Fibroblast of lung (primary cell): ENCODE measurements at regions not wholly inside any gene's neighbourhood (a gene's known extent, or its start where the extent isn't known, plus 50 kb on each side); places are given as distances from the start of the nearest gene placed in this dataset.

Source experiments
- DNase-seq, 2 donors: peaks; one replicate each; pipeline versions ENCODE4 v3.0.0 to v3.0.0-alpha.2; 2010; ENCODE audit warnings: low read depth in 2 of 2
- H2AFZ ChIP-seq: 2 replicates; pipeline ENCODE4 v1.5.1; 2012; ENCODE audit warnings: low read length, control low read depth, inconsistent platforms
- H3K27ac ChIP-seq: 2 replicates; pipeline ENCODE4 v1.5.1; 2011; ENCODE audit warnings: low read length, control low read depth; ENCODE audit not compliant: insufficient read depth
- H3K27me3 ChIP-seq: 2 replicates; pipeline ENCODE4 v1.5.1; 2011; ENCODE audit warnings: mild to moderate bottlenecking, low read length; ENCODE audit not compliant: control insufficient read depth, insufficient read depth
- H3K36me3 ChIP-seq: 2 replicates; pipeline ENCODE4 v1.5.1; 2011; ENCODE audit warnings: low read length; ENCODE audit not compliant: control insufficient read depth, insufficient read depth
- H3K4me1 ChIP-seq: 2 replicates; pipeline ENCODE4 v1.5.1; 2011; ENCODE audit warnings: low read length; ENCODE audit not compliant: control insufficient read depth, insufficient read depth; ENCODE audit errors: extremely low read depth
- H3K4me2 ChIP-seq: 2 replicates; pipeline ENCODE4 v1.5.1; 2011; ENCODE audit warnings: low read length, control low read depth; ENCODE audit not compliant: insufficient read depth; ENCODE audit errors: extremely low read depth
- H3K4me3 ChIP-seq, 4 experiments: fragments of 200-600 bp in 1 of 4; sonication (generic) in 1 of 4; replicated peaks in 1 of 4; 2 replicates each; pipeline ENCODE4 v1.5.1; 2011 to 2016; ENCODE audit warnings: low read length in 4 of 4, low read depth in 3 of 4, mild to moderate bottlenecking in 3 of 4, control low read depth in 2 of 4, inconsistent platforms in 1 of 4, mixed read lengths in 1 of 4; ENCODE audit not compliant: insufficient read depth in 1 of 4; ENCODE audit errors: control extremely low read depth in 1 of 4
- H3K79me2 ChIP-seq: 2 replicates; pipeline ENCODE4 v1.5.1; 2012; ENCODE audit warnings: mild to moderate bottlenecking, low read length, inconsistent platforms; ENCODE audit not compliant: control insufficient read depth, insufficient read depth
- H3K9ac ChIP-seq: 2 replicates; pipeline ENCODE4 v1.5.1; 2011; ENCODE audit warnings: mild to moderate bottlenecking, low read length, control low read depth; ENCODE audit not compliant: insufficient read depth
- H3K9me3 ChIP-seq: 2 replicates; pipeline ENCODE4 v1.5.1; 2012; ENCODE audit warnings: low read depth, low read length; ENCODE audit not compliant: control insufficient read depth, insufficient read depth
- H4K20me1 ChIP-seq: 2 replicates; pipeline ENCODE4 v1.5.1; 2011; ENCODE audit warnings: low read length; ENCODE audit not compliant: control insufficient read depth, insufficient read depth; ENCODE audit errors: extremely low read depth
- EZH2 ChIP-seq: IDR thresholded peaks from 2 replicates; pipeline ENCODE4 v1.5.1; 2012; ENCODE audit warnings: low read length, control low read depth, mild to moderate bottlenecking; ENCODE audit errors: missing control alignments
- TF ChIP-seq, protein P1 (sequence below), 2 donors: IDR thresholded peaks in 1 of 2; conservative IDR thresholded peaks in 1 of 2; 1 replicate in 1 of 2; 2 replicates in 1 of 2; pipeline ENCODE4 v1.5.1; 2011 to 2012; ENCODE audit warnings: low read length in 2 of 2, control low read depth in 1 of 2, inconsistent platforms in 1 of 2, low read depth in 1 of 2, mild to moderate bottlenecking in 1 of 2

DNA sequence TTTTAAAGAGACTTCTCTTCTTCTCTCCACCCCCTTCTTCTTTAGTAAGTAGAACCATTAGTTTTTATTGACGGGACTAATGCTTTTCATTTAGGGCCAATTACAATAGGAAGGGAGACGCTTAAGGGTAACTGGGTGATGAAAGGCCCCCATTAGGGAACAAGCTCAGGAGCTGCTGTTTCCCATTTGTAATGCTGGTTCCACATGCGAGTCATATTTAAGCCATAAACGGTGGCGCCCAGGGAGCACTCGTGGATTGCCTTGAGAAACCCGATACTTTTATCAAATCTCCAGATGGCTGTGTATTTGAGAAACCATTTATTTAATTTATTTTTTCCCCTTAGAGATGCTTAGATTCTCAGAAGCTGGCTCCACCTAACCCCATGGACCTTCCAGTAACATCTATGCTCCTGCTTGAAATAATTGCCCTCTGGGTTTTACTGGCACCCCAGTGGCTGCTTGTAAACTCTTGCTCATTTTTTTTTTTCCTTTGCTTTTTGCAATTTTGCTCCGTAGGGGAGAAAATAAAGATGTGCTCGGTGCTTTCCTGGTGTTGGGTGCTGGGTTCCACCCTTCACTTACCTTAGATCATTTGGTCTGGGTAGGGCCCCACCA, 124.2 kb upstream of the MSX1 start:
- no peak for DNase-seq
- TF ChIP-seq, protein P1, sequence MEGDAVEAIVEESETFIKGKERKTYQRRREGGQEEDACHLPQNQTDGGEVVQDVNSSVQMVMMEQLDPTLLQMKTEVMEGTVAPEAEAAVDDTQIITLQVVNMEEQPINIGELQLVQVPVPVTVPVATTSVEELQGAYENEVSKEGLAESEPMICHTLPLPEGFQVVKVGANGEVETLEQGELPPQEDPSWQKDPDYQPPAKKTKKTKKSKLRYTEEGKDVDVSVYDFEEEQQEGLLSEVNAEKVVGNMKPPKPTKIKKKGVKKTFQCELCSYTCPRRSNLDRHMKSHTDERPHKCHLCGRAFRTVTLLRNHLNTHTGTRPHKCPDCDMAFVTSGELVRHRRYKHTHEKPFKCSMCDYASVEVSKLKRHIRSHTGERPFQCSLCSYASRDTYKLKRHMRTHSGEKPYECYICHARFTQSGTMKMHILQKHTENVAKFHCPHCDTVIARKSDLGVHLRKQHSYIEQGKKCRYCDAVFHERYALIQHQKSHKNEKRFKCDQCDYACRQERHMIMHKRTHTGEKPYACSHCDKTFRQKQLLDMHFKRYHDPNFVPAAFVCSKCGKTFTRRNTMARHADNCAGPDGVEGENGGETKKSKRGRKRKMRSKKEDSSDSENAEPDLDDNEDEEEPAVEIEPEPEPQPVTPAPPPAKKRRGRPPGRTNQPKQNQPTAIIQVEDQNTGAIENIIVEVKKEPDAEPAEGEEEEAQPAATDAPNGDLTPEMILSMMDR (conservative IDR thresholded peaks at IDR 0.05 in 1 of 2, IDR thresholded peaks at IDR 0.05 in 1 of 2; ENCODE audit: low read depth in 1 of 2, low read length in 2 of 2) = no peak
- no peak for TF ChIP-seq EZH2
- Histone ChIP-seq H3K4me1 (no peaks in the 10 kb centered on the region), H3K9me3 (no peaks in the 10 kb centered on the region), H3K4me3 (no peak overlapping the region), H3K36me3 (no peaks in the 10 kb centered on the region), H3K4me2 (no peak overlapping the region), H3K79me2 (no peaks in the 10 kb centered on the region), H2AFZ (no peak overlapping the region), H3K9ac (no peak overlapping the region), H4K20me1 (no peaks in the 10 kb centered on the region), H3K27me3 (no peaks in the 10 kb centered on the region), H3K27ac (no peak overlapping the region)

DNA sequence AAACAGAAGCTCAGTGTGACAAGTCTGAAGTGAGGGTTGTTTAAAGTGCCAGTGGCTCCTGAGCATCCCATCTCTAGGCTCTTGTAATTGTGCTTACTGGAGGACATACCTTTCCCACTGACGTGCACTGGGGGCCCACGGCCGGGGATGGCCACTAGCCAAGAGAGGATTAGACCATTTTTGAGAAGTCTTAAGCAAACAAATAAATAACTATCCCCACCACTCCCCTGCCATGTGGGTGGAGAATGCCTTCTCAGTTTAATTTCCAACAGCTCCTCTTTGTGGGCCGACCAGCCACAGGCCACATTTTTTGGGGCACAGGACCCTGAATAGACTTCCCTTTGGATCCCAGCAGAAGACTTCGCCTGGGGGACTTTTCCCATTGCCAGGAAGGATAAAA, 125.0 kb upstream of the MSX1 start:
- Histone ChIP-seq H3K4me3 (no peak overlapping the region), H3K4me2 (no peak overlapping the region), H4K20me1 (no peaks in the 10 kb centered on the region), H3K4me1 (no peaks in the 10 kb centered on the region), H3K9ac (no peak overlapping the region), H3K79me2 (no peaks in the 10 kb centered on the region), H3K27me3 (no peaks in the 10 kb centered on the region), H3K9me3 (no peaks in the 10 kb centered on the region), H3K27ac (no peak overlapping the region), H2AFZ (no peak overlapping the region), H3K36me3 (no peaks in the 10 kb centered on the region)
- DNase-seq = no peak
- TF ChIP-seq, protein P1 (conservative IDR thresholded peaks at IDR 0.05 in 1 of 2, IDR thresholded peaks at IDR 0.05 in 1 of 2; ENCODE audit: low read depth in 1 of 2, low read length in 2 of 2) = no peak
- no peak for TF ChIP-seq EZH2

DNA sequence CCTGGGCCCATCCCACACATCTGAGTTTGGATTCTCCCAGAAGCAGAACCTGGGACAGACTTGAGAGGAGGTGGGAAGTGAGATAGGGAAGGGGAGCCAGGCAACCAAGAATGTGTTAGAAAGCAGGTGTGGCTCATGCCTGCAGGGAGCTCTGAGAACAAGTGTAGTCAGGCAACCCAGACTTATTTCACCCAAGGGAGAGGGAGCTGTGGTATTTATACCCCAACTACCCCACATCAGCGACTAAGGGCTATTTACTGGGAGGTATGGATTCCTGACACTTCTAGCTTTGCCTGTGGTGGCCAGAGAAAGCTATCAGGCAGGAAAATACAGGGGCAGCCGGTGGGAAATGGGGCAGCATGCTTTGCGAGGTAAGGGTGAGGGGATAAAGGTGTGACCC, 125.8 kb upstream of the MSX1 start:
- no peak overlapping the region for H3K27ac ChIP-seq

More for the DNA sequence above, 125.8 kb upstream of the MSX1 start:
- Histone ChIP-seq H3K4me1 (no peaks in the 10 kb centered on the region), H4K20me1 (no peaks in the 10 kb centered on the region), H3K27me3 (no peaks in the 10 kb centered on the region), H3K9ac (no peak overlapping the region), H3K36me3 (no peaks in the 10 kb centered on the region), H3K4me3 (no peak overlapping the region), H3K4me2 (no peak overlapping the region), H2AFZ (no peak overlapping the region), H3K9me3 (no peaks in the 10 kb centered on the region), H3K79me2 (no peaks in the 10 kb centered on the region)
- no peak for DNase-seq
- no peak for TF ChIP-seq EZH2
- TF ChIP-seq, protein P1 (conservative IDR thresholded peaks at IDR 0.05 in 1 of 2, IDR thresholded peaks at IDR 0.05 in 1 of 2; ENCODE audit: low read depth in 1 of 2, low read length in 2 of 2) = no peak
